ENCODE measurements at regions not wholly inside any gene's neighbourhood (a gene's known extent, or its start where the extent isn't known, plus 50 kb on each side); places are given as distances from the start of the nearest gene placed in this dataset.
A peak's percentile ranks its signal among the peaks of the same experiment; 100 is the strongest.

DNA sequence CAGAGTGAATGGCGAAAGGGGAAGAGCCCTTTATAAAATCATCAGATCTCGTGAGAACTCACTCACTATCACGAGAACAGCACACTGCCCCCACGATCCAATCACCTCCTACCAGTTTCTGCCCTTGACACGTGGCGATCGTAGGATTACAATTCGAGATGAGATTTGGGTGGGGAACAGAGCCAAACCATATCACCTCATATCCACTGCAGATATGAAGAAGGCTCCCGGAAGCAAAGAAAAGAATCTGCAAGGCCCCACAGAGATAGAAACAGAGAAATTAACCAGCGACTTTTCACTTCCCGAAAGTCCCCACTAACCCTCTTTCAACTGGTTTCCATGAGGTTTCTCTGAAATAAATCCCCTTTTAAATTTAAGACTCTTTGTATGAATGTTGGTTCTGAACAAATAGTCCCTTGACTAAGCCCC lies 86.2 kb upstream of the IRF2BP2 start (continued):
- TF ChIP-seq MTA3 (IDR thresholded peaks at IDR 0.05; ENCODE audit: borderline replicate concordance): 0 out of 2 replicates have a peak, but pooled peaks have one; percentile 22
- TF ChIP-seq, protein P1, sequence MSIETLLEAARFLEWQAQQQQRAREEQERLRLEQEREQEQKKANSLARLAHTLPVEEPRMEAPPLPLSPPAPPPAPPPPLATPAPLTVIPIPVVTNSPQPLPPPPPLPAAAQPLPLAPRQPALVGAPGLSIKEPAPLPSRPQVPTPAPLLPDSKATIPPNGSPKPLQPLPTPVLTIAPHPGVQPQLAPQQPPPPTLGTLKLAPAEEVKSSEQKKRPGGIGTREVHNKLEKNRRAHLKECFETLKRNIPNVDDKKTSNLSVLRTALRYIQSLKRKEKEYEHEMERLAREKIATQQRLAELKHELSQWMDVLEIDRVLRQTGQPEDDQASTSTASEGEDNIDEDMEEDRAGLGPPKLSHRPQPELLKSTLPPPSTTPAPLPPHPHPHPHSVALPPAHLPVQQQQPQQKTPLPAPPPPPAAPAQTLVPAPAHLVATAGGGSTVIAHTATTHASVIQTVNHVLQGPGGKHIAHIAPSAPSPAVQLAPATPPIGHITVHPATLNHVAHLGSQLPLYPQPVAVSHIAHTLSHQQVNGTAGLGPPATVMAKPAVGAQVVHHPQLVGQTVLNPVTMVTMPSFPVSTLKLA (conservative IDR thresholded peaks at IDR 0.05): peak in 1 of 2 experiments; percentile 45; a peak in 1 of 4 replicates
- TF ChIP-seq, protein P2, sequence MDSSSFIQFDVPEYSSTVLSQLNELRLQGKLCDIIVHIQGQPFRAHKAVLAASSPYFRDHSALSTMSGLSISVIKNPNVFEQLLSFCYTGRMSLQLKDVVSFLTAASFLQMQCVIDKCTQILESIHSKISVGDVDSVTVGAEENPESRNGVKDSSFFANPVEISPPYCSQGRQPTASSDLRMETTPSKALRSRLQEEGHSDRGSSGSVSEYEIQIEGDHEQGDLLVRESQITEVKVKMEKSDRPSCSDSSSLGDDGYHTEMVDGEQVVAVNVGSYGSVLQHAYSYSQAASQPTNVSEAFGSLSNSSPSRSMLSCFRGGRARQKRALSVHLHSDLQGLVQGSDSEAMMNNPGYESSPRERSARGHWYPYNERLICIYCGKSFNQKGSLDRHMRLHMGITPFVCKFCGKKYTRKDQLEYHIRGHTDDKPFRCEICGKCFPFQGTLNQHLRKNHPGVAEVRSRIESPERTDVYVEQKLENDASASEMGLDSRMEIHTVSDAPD (CRISPR knock-in tag; IDR thresholded peaks at IDR 0.05): no peak
- TF ChIP-seq, protein P3, sequence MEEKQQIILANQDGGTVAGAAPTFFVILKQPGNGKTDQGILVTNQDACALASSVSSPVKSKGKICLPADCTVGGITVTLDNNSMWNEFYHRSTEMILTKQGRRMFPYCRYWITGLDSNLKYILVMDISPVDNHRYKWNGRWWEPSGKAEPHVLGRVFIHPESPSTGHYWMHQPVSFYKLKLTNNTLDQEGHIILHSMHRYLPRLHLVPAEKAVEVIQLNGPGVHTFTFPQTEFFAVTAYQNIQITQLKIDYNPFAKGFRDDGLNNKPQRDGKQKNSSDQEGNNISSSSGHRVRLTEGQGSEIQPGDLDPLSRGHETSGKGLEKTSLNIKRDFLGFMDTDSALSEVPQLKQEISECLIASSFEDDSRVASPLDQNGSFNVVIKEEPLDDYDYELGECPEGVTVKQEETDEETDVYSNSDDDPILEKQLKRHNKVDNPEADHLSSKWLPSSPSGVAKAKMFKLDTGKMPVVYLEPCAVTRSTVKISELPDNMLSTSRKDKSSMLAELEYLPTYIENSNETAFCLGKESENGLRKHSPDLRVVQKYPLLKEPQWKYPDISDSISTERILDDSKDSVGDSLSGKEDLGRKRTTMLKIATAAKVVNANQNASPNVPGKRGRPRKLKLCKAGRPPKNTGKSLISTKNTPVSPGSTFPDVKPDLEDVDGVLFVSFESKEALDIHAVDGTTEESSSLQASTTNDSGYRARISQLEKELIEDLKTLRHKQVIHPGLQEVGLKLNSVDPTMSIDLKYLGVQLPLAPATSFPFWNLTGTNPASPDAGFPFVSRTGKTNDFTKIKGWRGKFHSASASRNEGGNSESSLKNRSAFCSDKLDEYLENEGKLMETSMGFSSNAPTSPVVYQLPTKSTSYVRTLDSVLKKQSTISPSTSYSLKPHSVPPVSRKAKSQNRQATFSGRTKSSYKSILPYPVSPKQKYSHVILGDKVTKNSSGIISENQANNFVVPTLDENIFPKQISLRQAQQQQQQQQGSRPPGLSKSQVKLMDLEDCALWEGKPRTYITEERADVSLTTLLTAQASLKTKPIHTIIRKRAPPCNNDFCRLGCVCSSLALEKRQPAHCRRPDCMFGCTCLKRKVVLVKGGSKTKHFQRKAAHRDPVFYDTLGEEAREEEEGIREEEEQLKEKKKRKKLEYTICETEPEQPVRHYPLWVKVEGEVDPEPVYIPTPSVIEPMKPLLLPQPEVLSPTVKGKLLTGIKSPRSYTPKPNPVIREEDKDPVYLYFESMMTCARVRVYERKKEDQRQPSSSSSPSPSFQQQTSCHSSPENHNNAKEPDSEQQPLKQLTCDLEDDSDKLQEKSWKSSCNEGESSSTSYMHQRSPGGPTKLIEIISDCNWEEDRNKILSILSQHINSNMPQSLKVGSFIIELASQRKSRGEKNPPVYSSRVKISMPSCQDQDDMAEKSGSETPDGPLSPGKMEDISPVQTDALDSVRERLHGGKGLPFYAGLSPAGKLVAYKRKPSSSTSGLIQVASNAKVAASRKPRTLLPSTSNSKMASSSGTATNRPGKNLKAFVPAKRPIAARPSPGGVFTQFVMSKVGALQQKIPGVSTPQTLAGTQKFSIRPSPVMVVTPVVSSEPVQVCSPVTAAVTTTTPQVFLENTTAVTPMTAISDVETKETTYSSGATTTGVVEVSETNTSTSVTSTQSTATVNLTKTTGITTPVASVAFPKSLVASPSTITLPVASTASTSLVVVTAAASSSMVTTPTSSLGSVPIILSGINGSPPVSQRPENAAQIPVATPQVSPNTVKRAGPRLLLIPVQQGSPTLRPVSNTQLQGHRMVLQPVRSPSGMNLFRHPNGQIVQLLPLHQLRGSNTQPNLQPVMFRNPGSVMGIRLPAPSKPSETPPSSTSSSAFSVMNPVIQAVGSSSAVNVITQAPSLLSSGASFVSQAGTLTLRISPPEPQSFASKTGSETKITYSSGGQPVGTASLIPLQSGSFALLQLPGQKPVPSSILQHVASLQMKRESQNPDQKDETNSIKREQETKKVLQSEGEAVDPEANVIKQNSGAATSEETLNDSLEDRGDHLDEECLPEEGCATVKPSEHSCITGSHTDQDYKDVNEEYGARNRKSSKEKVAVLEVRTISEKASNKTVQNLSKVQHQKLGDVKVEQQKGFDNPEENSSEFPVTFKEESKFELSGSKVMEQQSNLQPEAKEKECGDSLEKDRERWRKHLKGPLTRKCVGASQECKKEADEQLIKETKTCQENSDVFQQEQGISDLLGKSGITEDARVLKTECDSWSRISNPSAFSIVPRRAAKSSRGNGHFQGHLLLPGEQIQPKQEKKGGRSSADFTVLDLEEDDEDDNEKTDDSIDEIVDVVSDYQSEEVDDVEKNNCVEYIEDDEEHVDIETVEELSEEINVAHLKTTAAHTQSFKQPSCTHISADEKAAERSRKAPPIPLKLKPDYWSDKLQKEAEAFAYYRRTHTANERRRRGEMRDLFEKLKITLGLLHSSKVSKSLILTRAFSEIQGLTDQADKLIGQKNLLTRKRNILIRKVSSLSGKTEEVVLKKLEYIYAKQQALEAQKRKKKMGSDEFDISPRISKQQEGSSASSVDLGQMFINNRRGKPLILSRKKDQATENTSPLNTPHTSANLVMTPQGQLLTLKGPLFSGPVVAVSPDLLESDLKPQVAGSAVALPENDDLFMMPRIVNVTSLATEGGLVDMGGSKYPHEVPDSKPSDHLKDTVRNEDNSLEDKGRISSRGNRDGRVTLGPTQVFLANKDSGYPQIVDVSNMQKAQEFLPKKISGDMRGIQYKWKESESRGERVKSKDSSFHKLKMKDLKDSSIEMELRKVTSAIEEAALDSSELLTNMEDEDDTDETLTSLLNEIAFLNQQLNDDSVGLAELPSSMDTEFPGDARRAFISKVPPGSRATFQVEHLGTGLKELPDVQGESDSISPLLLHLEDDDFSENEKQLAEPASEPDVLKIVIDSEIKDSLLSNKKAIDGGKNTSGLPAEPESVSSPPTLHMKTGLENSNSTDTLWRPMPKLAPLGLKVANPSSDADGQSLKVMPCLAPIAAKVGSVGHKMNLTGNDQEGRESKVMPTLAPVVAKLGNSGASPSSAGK (IDR thresholded peaks at IDR 0.05): peak; percentile 91
- peak; percentile 96 for TF ChIP-seq L3MBTL2 (IDR thresholded peaks at IDR 0.05)
- TF ChIP-seq, protein P4, sequence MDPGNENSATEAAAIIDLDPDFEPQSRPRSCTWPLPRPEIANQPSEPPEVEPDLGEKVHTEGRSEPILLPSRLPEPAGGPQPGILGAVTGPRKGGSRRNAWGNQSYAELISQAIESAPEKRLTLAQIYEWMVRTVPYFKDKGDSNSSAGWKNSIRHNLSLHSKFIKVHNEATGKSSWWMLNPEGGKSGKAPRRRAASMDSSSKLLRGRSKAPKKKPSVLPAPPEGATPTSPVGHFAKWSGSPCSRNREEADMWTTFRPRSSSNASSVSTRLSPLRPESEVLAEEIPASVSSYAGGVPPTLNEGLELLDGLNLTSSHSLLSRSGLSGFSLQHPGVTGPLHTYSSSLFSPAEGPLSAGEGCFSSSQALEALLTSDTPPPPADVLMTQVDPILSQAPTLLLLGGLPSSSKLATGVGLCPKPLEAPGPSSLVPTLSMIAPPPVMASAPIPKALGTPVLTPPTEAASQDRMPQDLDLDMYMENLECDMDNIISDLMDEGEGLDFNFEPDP (CRISPR knock-in tag; IDR thresholded peaks at IDR 0.05): no peak
- TF ChIP-seq BHLHE40 (IDR thresholded peaks at IDR 0.05; ENCODE audit: low read length): 0 out of 2 replicates have a peak, but pooled peaks have one; percentile 30
- TF ChIP-seq SRSF1 (IDR thresholded peaks at IDR 0.05; ENCODE audit: low read depth, low read length): no peak
- no peak for TF ChIP-seq ZBTB17 (CRISPR knock-in tag; IDR thresholded peaks at IDR 0.05)
- 0 out of 4 replicates have a peak, but pooled peaks of 1 of the 2 experiments have one; percentile 14 for TF ChIP-seq ETV6 (IDR thresholded peaks at IDR 0.05; ENCODE audit: borderline replicate concordance in 1 of 2, low read depth in 2 of 2, low read length in 1 of 2)
- TF ChIP-seq ETV6 (CRISPR knock-in tag; IDR thresholded peaks at IDR 0.05; ENCODE audit: borderline replicate concordance): no peak

All from K562 (cell line).